Liver (tissue), 8 donors: ENCODE measurements at regions not wholly inside any gene's neighbourhood (a gene's known extent, or its start where the extent isn't known, plus 50 kb on each side); places are given as distances from the start of the nearest gene placed in this dataset.

Experiments
- DNase-seq: peaks from one replicate; pipeline ENCODE4 v3.0.0-alpha.2; 2017; ENCODE audit warnings: low spot score
- H3K27ac ChIP-seq, 2 donors: one replicate each; pipeline ENCODE4 v1.7.0; 2013; ENCODE audit warnings: inconsistent platforms in 2 of 2, low read length in 2 of 2, control low read depth in 1 of 2, low read depth in 1 of 2, mild to moderate bottlenecking in 1 of 2
- H3K27me3 ChIP-seq, 4 donors: one replicate each; pipeline versions ENCODE4 v1.6.1 to v1.7.0; 2013; ENCODE audit warnings: low read length in 3 of 4, inconsistent platforms in 1 of 4, mild to moderate bottlenecking in 1 of 4, moderate library complexity in 1 of 4; ENCODE audit not compliant: control insufficient read depth in 4 of 4, insufficient read depth in 4 of 4
- H3K36me3 ChIP-seq, 4 donors: one replicate each; pipeline versions ENCODE4 v1.6.1 to v1.7.0; 2013; ENCODE audit warnings: low read length in 3 of 4, mild to moderate bottlenecking in 3 of 4, low read depth in 1 of 4, moderate library complexity in 1 of 4; ENCODE audit not compliant: control insufficient read depth in 4 of 4, insufficient read depth in 3 of 4
- H3K4me1 ChIP-seq, 4 donors: one replicate each; pipeline versions ENCODE4 v1.6.1 to v1.7.0; 2013; ENCODE audit warnings: low read length in 3 of 4, mild to moderate bottlenecking in 3 of 4, moderate library complexity in 1 of 4; ENCODE audit not compliant: control insufficient read depth in 4 of 4, insufficient read depth in 4 of 4
- H3K4me3 ChIP-seq, 3 donors: one replicate each; pipeline versions ENCODE4 v1.6.1 to v1.7.0; 2013; ENCODE audit warnings: low read length in 3 of 3, control low read depth in 1 of 3, low read depth in 1 of 3, mild to moderate bottlenecking in 1 of 3
- H3K9ac ChIP-seq, 2 donors: one replicate each; pipeline ENCODE4 v1.7.0; 2013; ENCODE audit warnings: low read length in 2 of 2, mild to moderate bottlenecking in 2 of 2, moderate library complexity in 2 of 2, control low read depth in 1 of 2, low read depth in 1 of 2
- H3K9me3 ChIP-seq, 4 donors: one replicate each; pipeline versions ENCODE4 v1.6.1 to v1.7.0; 2013; ENCODE audit warnings: low read length in 3 of 4; ENCODE audit not compliant: control insufficient read depth in 4 of 4
- EGR1 ChIP-seq, 2 donors: IDR thresholded peaks; 2 replicates each; pipeline ENCODE4 v1.6.1; 2016 to 2018; ENCODE audit warnings: antibody characterized with exemption in 2 of 2, low read depth in 2 of 2
- FOXA1 ChIP-seq: IDR thresholded peaks from 2 replicates; pipeline ENCODE4 v1.6.1; 2016; ENCODE audit warnings: antibody characterized with exemption
- FOXA2 ChIP-seq: IDR thresholded peaks from 2 replicates; pipeline ENCODE4 v1.6.1; 2016; ENCODE audit warnings: antibody characterized with exemption
- GABPA ChIP-seq, 2 donors: IDR thresholded peaks in 1 of 2; conservative IDR thresholded peaks in 1 of 2; 2 replicates each; pipeline ENCODE4 v1.6.1; 2016; ENCODE audit warnings: antibody characterized with exemption in 2 of 2, mild to moderate bottlenecking in 1 of 2, moderate library complexity in 1 of 2
- HNF4A ChIP-seq, 2 donors: conservative IDR thresholded peaks; 2 replicates each; pipeline ENCODE4 v1.6.1; 2016; ENCODE audit warnings: antibody characterized with exemption in 2 of 2, mild to moderate bottlenecking in 2 of 2
- HNF4G ChIP-seq: IDR thresholded peaks from 2 replicates; pipeline ENCODE4 v1.6.1; 2016; ENCODE audit warnings: antibody characterized with exemption
- JUND ChIP-seq, 2 donors: IDR thresholded peaks; 2 replicates each; pipeline ENCODE4 v1.6.1; 2016; ENCODE audit warnings: antibody characterized with exemption in 2 of 2
- NR2F2 ChIP-seq: IDR thresholded peaks from 2 replicates; pipeline ENCODE4 v1.6.1; 2016; ENCODE audit warnings: antibody characterized with exemption
- RAD21 ChIP-seq, 2 donors: IDR thresholded peaks; 2 replicates each; pipeline ENCODE4 v1.6.1; 2016; ENCODE audit warnings: antibody characterized with exemption in 2 of 2, mild to moderate bottlenecking in 2 of 2
- RXRA ChIP-seq, 2 donors: IDR thresholded peaks; 2 replicates each; pipeline ENCODE4 v1.6.1; 2017 to 2018; ENCODE audit warnings: antibody characterized with exemption in 2 of 2, mild to moderate bottlenecking in 1 of 2
- SP1 ChIP-seq: IDR thresholded peaks from 2 replicates; pipeline ENCODE4 v1.6.1; 2018; ENCODE audit warnings: antibody characterized with exemption, mild to moderate bottlenecking
- TAF1 ChIP-seq: conservative IDR thresholded peaks from 2 replicates; pipeline ENCODE4 v1.6.1; 2016; ENCODE audit warnings: antibody characterized with exemption, mild to moderate bottlenecking
- YY1 ChIP-seq: IDR thresholded peaks from 2 replicates; pipeline ENCODE4 v1.6.1; 2016; ENCODE audit warnings: antibody characterized with exemption, mild to moderate bottlenecking
- WGBS: extraction: QIAGEN DNeasy Blood & Tissue Kit; methylation state at CpG from one replicate; pipeline ENCODE4 v1.1.7; 2013; 5-methylcytosine and 5-hydroxymethylcytosine counted together
- TF ChIP-seq, protein P1 (sequence below): IDR thresholded peaks from 2 replicates; pipeline ENCODE4 v1.6.1; 2016; ENCODE audit warnings: antibody characterized with exemption
- TF ChIP-seq, protein P2 (sequence below): IDR thresholded peaks from 2 replicates; pipeline ENCODE4 v1.6.1; 2016; ENCODE audit warnings: antibody characterized with exemption
- TF ChIP-seq, protein P3 (sequence below): IDR thresholded peaks from 2 replicates; pipeline ENCODE4 v1.6.1; 2016; ENCODE audit warnings: antibody characterized with exemption
- TF ChIP-seq, protein P4 (sequence below): fragments of 150-350 bp; IDR thresholded peaks from 2 replicates; pipeline ENCODE4 v1.5.1; 2017; ENCODE audit warnings: improper control_type of control experiment, low read depth, low read length; ENCODE audit not compliant: missing input control
- TF ChIP-seq, protein P5 (sequence below): IDR thresholded peaks from 2 replicates; pipeline ENCODE4 v1.6.1; 2016; ENCODE audit warnings: antibody characterized with exemption, mild to moderate bottlenecking
- donor health status: healthy.
- donor health status: healthy.
- donor health status: healthy.
- donor health status: healthy.
- donor health status: healthy.

DNA sequence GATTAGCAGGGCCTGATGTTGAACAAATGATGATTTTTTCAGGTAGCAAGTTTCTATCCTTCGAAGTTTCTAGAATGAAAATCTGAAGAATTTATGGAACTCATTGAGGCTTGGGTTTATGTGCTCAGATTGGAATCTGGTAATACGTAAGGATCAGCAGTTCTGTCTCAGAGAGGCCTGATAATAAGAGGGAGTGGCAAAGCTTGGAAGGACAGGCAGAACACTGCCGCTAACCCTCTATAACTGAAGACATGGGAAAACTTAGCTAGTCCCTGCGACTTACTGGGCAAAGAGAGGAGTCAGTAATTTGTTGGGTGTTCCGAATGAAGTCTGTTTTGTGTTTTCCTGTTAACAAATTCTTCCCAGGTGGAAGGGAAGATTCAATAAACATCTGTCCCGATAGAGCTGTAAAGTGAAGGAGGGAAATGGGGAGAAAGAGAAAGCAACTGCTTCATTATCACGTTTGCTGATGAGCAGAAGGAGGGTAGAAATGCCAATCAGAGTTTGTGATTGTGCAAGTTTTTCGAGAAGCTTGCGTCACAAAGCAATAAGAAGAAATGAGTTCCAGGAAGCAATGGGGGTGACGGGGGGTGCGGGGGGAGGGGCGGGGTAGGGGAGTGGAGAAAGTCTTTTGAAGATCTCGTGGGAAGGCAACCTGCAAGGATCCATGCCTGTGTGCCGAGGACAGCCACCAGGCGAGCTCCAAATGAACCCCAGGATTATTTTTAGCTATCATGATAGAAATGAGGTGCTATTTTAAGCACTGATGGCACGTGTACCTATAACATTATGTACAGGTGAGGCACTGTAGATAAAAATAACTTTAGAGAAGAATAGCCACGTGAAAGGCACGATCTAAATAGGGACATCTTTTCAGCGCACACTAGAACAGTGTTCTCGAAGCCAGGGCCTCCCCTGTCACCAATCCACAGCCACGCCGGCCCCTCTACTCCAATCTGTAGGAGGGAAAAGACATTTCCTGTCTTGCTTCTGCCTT lies 224.1 kb downstream of the FGF9 start:
- DNase-seq = no peak
- Histone ChIP-seq H3K9me3 (no peaks in the 10 kb centered on the region), H3K36me3 (no peaks in the 10 kb centered on the region), H3K9ac (no peak overlapping the region), H3K4me3 (no peak overlapping the region), H3K4me1 (no peaks in the 10 kb centered on the region), H3K27me3 (peaks cover 0 to 4% (median 0%) of the 10 kb centered on the region in 4 donors), H3K27ac (no peak overlapping the region)
- TF ChIP-seq, protein P1, sequence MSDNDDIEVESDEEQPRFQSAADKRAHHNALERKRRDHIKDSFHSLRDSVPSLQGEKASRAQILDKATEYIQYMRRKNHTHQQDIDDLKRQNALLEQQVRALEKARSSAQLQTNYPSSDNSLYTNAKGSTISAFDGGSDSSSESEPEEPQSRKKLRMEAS = no peak
- no peak for TF ChIP-seq GABPA (IDR thresholded peaks at IDR 0.05 in 1 of 2, conservative IDR thresholded peaks at IDR 0.05 in 1 of 2)
- TF ChIP-seq, protein P2, sequence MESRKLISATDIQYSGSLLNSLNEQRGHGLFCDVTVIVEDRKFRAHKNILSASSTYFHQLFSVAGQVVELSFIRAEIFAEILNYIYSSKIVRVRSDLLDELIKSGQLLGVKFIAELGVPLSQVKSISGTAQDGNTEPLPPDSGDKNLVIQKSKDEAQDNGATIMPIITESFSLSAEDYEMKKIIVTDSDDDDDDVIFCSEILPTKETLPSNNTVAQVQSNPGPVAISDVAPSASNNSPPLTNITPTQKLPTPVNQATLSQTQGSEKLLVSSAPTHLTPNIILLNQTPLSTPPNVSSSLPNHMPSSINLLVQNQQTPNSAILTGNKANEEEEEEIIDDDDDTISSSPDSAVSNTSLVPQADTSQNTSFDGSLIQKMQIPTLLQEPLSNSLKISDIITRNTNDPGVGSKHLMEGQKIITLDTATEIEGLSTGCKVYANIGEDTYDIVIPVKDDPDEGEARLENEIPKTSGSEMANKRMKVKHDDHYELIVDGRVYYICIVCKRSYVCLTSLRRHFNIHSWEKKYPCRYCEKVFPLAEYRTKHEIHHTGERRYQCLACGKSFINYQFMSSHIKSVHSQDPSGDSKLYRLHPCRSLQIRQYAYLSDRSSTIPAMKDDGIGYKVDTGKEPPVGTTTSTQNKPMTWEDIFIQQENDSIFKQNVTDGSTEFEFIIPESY = no peak
- TF ChIP-seq, protein P3, sequence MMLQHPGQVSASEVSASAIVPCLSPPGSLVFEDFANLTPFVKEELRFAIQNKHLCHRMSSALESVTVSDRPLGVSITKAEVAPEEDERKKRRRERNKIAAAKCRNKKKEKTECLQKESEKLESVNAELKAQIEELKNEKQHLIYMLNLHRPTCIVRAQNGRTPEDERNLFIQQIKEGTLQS = no peak
- no peak for TF ChIP-seq SP1
- no peak for TF ChIP-seq JUND (IDR thresholded peaks at IDR 0.05)
- TF ChIP-seq, protein P4, sequence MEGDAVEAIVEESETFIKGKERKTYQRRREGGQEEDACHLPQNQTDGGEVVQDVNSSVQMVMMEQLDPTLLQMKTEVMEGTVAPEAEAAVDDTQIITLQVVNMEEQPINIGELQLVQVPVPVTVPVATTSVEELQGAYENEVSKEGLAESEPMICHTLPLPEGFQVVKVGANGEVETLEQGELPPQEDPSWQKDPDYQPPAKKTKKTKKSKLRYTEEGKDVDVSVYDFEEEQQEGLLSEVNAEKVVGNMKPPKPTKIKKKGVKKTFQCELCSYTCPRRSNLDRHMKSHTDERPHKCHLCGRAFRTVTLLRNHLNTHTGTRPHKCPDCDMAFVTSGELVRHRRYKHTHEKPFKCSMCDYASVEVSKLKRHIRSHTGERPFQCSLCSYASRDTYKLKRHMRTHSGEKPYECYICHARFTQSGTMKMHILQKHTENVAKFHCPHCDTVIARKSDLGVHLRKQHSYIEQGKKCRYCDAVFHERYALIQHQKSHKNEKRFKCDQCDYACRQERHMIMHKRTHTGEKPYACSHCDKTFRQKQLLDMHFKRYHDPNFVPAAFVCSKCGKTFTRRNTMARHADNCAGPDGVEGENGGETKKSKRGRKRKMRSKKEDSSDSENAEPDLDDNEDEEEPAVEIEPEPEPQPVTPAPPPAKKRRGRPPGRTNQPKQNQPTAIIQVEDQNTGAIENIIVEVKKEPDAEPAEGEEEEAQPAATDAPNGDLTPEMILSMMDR = no peak
- TF ChIP-seq RXRA (IDR thresholded peaks at IDR 0.05) = no peak
- no peak for TF ChIP-seq FOXA1
- no peak for TF ChIP-seq HNF4G
- no peak for TF ChIP-seq FOXA2
- TF ChIP-seq YY1 = no peak
- TF ChIP-seq EGR1 (IDR thresholded peaks at IDR 0.05; ENCODE audit: low read depth in 2 of 2) = no peak
- no peak for TF ChIP-seq HNF4A (conservative IDR thresholded peaks at IDR 0.05)
- TF ChIP-seq, protein P5, sequence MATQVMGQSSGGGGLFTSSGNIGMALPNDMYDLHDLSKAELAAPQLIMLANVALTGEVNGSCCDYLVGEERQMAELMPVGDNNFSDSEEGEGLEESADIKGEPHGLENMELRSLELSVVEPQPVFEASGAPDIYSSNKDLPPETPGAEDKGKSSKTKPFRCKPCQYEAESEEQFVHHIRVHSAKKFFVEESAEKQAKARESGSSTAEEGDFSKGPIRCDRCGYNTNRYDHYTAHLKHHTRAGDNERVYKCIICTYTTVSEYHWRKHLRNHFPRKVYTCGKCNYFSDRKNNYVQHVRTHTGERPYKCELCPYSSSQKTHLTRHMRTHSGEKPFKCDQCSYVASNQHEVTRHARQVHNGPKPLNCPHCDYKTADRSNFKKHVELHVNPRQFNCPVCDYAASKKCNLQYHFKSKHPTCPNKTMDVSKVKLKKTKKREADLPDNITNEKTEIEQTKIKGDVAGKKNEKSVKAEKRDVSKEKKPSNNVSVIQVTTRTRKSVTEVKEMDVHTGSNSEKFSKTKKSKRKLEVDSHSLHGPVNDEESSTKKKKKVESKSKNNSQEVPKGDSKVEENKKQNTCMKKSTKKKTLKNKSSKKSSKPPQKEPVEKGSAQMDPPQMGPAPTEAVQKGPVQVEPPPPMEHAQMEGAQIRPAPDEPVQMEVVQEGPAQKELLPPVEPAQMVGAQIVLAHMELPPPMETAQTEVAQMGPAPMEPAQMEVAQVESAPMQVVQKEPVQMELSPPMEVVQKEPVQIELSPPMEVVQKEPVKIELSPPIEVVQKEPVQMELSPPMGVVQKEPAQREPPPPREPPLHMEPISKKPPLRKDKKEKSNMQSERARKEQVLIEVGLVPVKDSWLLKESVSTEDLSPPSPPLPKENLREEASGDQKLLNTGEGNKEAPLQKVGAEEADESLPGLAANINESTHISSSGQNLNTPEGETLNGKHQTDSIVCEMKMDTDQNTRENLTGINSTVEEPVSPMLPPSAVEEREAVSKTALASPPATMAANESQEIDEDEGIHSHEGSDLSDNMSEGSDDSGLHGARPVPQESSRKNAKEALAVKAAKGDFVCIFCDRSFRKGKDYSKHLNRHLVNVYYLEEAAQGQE = no peak
- TF ChIP-seq TAF1 = no peak
- TF ChIP-seq RAD21 (IDR thresholded peaks at IDR 0.05) = no peak
- no peak for TF ChIP-seq NR2F2
- WGBS = 70% methylated on average over 22 of the region's 22 CpGs
